AG04449 (cell line): ENCODE measurements at regions not wholly inside any gene's neighbourhood (a gene's known extent, or its start where the extent isn't known, plus 50 kb on each side); places are given as distances from the start of the nearest gene placed in this dataset.

Experiments
- CTCF ChIA-PET: fragments of 350-600 bp; formaldehyde crosslinking; extraction: SDS; loops from one replicate; lab custom pipeline; 2021; ENCODE audit warnings: antibody characterized with exemption; lab: Yijun Ruan, JAX
- POLR2A ChIA-PET: fragments of 400-600, 350-600 bp; formaldehyde crosslinking; extraction: SDS; loops from one replicate; lab custom pipeline; 2020; ENCODE audit warnings: antibody characterized with exemption, inconsistent platforms; lab: Yijun Ruan, JAX
- DNase-seq: peaks from one replicate; pipeline ENCODE4 v3.0.0-alpha.2; 2010; ENCODE audit warnings: low read depth, low spot score
- H3K4me3 ChIP-seq: 2 replicates; pipeline ENCODE4 v1.5.1; 2011; ENCODE audit warnings: low read depth, mild to moderate bottlenecking, control low read depth, low read length
- TF ChIP-seq, protein P1 (sequence below): IDR thresholded peaks from one replicate; pipeline ENCODE4 v1.5.1; 2011; ENCODE audit warnings: mild to moderate bottlenecking, moderate library complexity, low read length, control low read depth, inconsistent platforms; ENCODE audit not compliant: insufficient read depth; ENCODE audit errors: missing control alignments

DNA sequence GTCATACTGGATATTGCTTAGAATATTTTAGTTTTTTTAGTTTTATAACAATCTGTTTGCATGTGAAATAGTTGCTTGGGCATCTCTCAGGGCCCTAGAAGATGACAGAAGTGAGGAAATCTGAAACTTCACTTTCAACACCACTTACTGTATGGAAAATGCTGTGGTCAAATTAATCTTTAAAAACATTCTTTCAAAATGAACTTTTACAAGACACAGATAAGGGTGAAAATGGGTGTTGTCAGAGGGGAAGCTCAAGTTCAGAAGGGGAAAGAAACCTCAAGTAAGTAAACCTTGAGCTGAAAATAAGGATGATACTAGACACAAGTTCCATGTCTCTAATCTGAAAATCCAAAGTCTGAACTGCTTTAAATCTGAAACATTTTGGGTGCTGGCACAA, 1840.1 kb upstream of the RAG2 start:
- H3K4me3 ChIP-seq: no peak overlapping the region
- TF ChIP-seq, protein P1, sequence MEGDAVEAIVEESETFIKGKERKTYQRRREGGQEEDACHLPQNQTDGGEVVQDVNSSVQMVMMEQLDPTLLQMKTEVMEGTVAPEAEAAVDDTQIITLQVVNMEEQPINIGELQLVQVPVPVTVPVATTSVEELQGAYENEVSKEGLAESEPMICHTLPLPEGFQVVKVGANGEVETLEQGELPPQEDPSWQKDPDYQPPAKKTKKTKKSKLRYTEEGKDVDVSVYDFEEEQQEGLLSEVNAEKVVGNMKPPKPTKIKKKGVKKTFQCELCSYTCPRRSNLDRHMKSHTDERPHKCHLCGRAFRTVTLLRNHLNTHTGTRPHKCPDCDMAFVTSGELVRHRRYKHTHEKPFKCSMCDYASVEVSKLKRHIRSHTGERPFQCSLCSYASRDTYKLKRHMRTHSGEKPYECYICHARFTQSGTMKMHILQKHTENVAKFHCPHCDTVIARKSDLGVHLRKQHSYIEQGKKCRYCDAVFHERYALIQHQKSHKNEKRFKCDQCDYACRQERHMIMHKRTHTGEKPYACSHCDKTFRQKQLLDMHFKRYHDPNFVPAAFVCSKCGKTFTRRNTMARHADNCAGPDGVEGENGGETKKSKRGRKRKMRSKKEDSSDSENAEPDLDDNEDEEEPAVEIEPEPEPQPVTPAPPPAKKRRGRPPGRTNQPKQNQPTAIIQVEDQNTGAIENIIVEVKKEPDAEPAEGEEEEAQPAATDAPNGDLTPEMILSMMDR: no peak
- ChIA-PET CTCF (no interaction called here), POLR2A (no interaction called here)
- no peak for DNase-seq

GRCh38 chr11:38425578-38425977, 1827.5 kb upstream of the RAG2 start:
- POLR2A ChIA-PET: no interaction called here
- TF ChIP-seq, protein P1: no peak
- no peak overlapping the region for H3K4me3 ChIP-seq
- DNase-seq: no peak
- CTCF ChIA-PET: no interaction called here

DNA sequence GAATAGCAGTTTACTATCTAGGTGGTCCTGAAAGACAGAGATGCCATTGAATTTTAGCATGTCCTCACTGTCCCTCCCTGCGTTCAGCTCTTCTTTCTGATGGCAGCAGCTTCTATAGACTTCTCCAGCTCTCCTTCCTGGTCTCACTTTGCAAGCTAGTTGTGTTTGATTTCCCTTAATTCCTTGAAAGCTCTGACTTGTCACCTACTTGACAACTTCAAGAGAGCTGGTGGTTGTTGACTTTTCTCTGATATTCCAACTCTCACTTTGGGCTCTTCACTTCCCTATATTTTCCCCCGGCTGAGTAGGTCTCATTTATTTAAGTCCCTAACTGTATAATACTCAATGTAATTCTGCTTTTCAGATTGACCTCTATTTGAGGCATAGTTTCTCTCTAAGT, 1825.0 kb upstream of the RAG2 start:
- ChIA-PET CTCF (no interaction called here), POLR2A (no interaction called here)
- TF ChIP-seq, protein P1: no peak
- DNase-seq: no peak
- H3K4me3 ChIP-seq: no peak overlapping the region

DNA sequence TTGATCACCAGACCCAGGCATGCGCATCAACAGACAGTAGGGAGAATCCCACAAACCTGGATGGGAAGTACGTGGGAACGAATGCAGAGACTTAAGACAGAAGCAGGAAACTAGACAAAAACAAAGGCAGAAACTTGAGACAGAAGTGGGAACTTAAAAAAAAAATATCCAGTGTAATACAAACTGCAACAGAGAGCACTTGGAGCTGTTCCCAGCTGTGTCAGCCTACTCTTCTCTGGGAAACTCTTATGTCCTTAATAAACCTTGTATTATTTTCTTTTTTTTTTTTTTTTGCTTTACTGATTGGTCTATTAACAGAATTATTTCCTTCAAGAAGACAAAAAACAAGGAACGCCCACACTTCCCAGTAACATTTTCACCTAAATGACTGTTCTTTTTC, 1818.1 kb upstream of the RAG2 start:
- TF ChIP-seq, protein P1: no peak
- no peak overlapping the region for H3K4me3 ChIP-seq
- CTCF ChIA-PET: no interaction called here
- no peak for DNase-seq
- POLR2A ChIA-PET: no interaction called here

DNA sequence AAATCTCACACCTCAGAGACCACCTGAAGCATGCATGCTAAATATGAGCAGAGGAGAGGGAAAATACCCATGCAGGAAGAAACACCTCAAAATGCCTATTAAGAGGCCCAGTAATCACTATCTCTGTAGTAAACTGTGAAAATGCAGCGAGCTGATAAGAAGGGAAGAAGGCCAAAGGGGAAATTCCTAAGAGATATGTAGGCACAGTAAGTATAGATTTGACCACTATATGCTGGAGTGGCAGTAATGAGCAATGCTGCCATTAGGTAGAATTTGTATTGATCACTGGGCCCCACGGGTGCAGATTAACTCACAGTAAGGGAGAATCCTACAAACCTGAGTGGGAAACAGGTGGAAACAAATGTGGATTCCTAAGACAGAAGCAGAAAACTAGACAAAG, 1813.1 kb upstream of the RAG2 start:
- CTCF ChIA-PET: interaction anchor here (0.6 kb wide), 1 partner anchor 21 kb away, joined by 3 read pairs; no protein-coding TSS in a partner anchor
- no peak for DNase-seq
- no peak overlapping the region for H3K4me3 ChIP-seq
- POLR2A ChIA-PET: no interaction called here
- TF ChIP-seq, protein P1: no peak

GRCh38 chr11:38402063-38402462, 1804.0 kb upstream of the RAG2 start:
- TF ChIP-seq, protein P1: no peak
- DNase-seq: no peak
- H3K4me3 ChIP-seq: no peak overlapping the region
- ChIA-PET CTCF (no interaction called here), POLR2A (no interaction called here)
